Umbilical cord (tissue), 1 donor: ENCODE measurements at regions not wholly inside any gene's neighbourhood (a gene's known extent, or its start where the extent isn't known, plus 50 kb on each side); places are given as distances from the start of the nearest gene placed in this dataset.
"Not testable (repeated sequence)": the region's sequence is repeated elsewhere in the genome, so short reads cannot be mapped to it uniquely, and the experiment has no call there.

ENCODE experiments used
- DNase-seq: peaks from one replicate; pipeline ENCODE4 v3.0.0-alpha.2; 2015; ENCODE audit warnings: low spot score

GRCh38 chr1:104933846-104934245, 1184.1 kb downstream of the AMY1C start:
- no peak for DNase-seq

- no peak for DNase-seq
Observed at GRCh38 chr1:104945406-104945805, 1195.7 kb downstream of the AMY1C start.

GRCh38 chr1:104946558-104947210, 1197.0 kb downstream of the AMY1C start:
- no peak for DNase-seq

- no peak for DNase-seq
Observed at GRCh38 chr1:104953555-104953954, 1203.9 kb downstream of the AMY1C start.

GRCh38 chr1:104973516-104973915, 1223.8 kb downstream of the AMY1C start:
- no peak for DNase-seq

- DNase-seq, result no peak
Observed at GRCh38 chr1:104979651-104980050, 1230.0 kb downstream of the AMY1C start.

- no peak for DNase-seq
Observed at GRCh38 chr1:104987210-104987609, 1237.5 kb downstream of the AMY1C start.

- no peak for DNase-seq
Observed at GRCh38 chr1:104989012-104989411, 1239.3 kb downstream of the AMY1C start.

GRCh38 chr1:104991702-104992101, 1242.0 kb downstream of the AMY1C start:
- DNase-seq, result no peak

GRCh38 chr1:105000793-105001192, 1251.1 kb downstream of the AMY1C start:
- DNase-seq, result no peak

GRCh38 chr1:105004515-105004914, 1254.8 kb downstream of the AMY1C start:
- no peak for DNase-seq

- no peak for DNase-seq
Observed at GRCh38 chr1:105005594-105006195, 1256.0 kb downstream of the AMY1C start.

- no peak for DNase-seq
Observed at GRCh38 chr1:105017587-105017986, 1267.9 kb downstream of the AMY1C start.

- DNase-seq, result no peak
Observed at GRCh38 chr1:105023719-105024118, 1274.0 kb downstream of the AMY1C start.

GRCh38 chr1:105027838-105028471, 1278.3 kb downstream of the AMY1C start:
- no peak for DNase-seq

- DNase-seq, result no peak
Observed at GRCh38 chr1:105072446-105072845, 1322.7 kb downstream of the AMY1C start.

GRCh38 chr1:105072850-105073249, 1323.2 kb downstream of the AMY1C start:
- no peak for DNase-seq

GRCh38 chr1:105073660-105074059, 1324.0 kb downstream of the AMY1C start:
- no peak for DNase-seq

GRCh38 chr1:105083611-105084010, 1333.9 kb downstream of the AMY1C start:
- no peak for DNase-seq

- no peak for DNase-seq
Observed at GRCh38 chr1:105087506-105087905, 1337.8 kb downstream of the AMY1C start.

GRCh38 chr1:105088166-105088565, 1338.5 kb downstream of the AMY1C start:
- no peak for DNase-seq

- DNase-seq, result not testable (repeated sequence)
Observed at GRCh38 chr1:105093893-105094292, 1344.2 kb downstream of the AMY1C start.

- no peak for DNase-seq
Observed at GRCh38 chr1:105100102-105100501, 1350.4 kb downstream of the AMY1C start.
